GM10266 (cell line): ENCODE measurements at regions not wholly inside any gene's neighbourhood (a gene's known extent, or its start where the extent isn't known, plus 50 kb on each side); places are given as distances from the start of the nearest gene placed in this dataset.

Source experiments
- DNase-seq: peaks from one replicate; pipeline ENCODE4 v3.0.0; 2012; ENCODE audit errors: extremely low spot score
- TF ChIP-seq, protein P1 (sequence below): IDR thresholded peaks from 2 replicates; pipeline ENCODE4 v1.5.1; 2012; ENCODE audit warnings: mild to moderate bottlenecking, low read depth; ENCODE audit not compliant: control insufficient read depth, insufficient read depth; ENCODE audit errors: missing control alignments

DNA sequence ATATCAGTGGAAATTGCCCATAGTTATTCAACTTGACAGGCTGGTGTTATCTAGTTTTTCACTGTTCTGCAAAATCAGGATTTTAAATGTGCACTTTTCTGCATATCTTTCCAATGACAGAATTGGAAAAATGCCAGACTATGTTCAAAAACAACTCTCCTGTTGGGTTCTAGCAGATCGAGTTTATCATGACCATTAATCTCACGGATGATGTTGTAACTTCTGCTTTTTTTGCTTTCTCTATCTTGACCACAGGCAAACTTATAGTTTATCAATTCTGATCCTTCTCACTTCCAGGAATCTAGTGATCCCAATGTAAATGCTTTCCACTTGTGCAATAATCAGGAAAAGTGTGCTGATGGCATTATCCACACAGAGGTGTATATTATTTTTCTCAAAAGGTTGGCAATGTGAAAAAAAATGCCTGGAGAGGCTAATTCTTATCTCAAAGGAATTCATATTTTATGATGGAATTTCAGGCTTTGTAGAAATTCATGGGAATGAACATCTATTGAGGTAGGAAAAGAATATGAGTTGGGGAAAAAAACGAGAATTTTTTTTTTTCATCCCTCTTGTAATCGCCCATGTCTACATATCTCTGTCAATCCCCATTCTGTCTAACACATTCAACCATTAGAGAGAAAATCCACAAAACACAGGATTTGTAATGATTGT, 73.6 kb upstream of the DAB2 start:
- TF ChIP-seq, protein P1, sequence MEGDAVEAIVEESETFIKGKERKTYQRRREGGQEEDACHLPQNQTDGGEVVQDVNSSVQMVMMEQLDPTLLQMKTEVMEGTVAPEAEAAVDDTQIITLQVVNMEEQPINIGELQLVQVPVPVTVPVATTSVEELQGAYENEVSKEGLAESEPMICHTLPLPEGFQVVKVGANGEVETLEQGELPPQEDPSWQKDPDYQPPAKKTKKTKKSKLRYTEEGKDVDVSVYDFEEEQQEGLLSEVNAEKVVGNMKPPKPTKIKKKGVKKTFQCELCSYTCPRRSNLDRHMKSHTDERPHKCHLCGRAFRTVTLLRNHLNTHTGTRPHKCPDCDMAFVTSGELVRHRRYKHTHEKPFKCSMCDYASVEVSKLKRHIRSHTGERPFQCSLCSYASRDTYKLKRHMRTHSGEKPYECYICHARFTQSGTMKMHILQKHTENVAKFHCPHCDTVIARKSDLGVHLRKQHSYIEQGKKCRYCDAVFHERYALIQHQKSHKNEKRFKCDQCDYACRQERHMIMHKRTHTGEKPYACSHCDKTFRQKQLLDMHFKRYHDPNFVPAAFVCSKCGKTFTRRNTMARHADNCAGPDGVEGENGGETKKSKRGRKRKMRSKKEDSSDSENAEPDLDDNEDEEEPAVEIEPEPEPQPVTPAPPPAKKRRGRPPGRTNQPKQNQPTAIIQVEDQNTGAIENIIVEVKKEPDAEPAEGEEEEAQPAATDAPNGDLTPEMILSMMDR = no peak
- no peak for DNase-seq

DNA sequence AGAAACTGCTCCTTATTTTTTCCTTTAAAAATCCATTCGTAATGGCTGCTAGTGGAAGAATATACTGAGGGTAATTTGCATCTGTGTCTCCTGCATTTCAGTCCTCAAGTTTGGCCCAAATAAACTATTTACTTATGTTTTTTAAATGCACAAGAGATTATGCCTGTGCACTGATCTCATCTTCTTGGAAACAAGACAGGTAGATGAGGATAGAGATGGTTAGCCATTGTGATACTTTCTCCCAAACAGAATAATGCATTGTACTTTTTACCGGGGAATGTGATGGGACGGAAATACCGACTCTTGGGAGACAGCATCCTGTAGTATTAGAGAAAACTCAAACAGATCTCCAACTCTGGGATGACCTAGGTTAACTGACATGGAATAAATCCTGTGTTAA, 72.5 kb upstream of the DAB2 start:
- DNase-seq = no peak
- TF ChIP-seq, protein P1 = no peak

DNA sequence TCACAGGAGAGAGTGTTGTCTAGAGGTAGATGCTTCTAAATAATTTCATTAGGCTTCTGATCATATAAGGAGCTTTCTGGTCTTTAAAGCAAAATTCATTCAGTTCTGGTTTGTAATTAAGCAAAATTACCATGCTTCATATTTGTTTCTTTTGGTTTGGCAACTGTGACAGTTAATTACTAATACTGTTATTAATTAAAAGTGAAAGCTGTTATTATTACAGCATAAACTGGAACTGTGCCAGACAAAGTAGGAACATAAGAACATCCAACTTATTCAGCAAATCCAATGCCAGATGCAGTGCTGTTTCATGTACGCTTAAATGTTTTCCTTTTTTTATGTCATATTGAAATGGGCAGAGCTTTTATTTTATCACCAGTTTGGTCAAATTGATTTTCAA, 70.4 kb upstream of the DAB2 start:
- no peak for DNase-seq
- TF ChIP-seq, protein P1 = no peak

DNA sequence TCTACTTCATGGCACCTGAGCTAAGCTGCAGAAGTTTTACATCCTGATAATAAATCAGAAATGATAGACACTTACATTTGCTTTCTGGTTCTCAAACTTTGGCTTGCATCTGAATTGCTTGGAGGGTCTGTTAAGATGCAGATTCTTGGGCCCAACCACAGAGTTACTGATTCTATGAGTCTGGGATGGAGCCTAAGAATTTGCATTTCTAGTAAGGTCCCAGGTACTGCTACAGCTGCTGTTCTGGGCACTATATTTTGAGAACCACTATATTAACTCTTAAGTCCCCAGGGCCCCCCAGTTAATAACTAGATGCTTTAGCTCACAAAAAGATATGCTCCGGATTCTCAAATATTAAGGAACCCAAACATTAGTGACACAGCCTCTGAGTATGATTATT, 69.8 kb upstream of the DAB2 start:
- TF ChIP-seq, protein P1 = no peak
- DNase-seq = no peak

DNA sequence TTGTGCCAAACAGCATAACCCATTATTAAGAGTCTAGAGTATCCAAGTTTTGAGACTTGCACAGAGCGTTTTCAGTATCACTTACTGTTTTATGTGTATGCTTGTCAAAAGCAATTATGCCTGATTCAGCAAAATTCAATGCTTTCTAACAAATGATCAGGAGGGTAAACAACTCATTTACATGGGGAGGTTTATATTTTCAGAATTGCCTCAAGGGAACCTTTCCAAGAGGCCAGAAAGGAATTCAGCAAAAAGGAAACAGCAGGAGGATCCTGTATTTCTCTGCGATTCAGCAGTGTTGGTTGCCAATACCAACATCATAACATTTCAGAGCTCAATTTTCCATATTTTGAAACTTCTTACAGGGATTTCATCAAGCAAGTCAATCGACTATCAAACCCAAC, 69.3 kb upstream of the DAB2 start:
- DNase-seq = no peak
- TF ChIP-seq, protein P1 = no peak

DNA sequence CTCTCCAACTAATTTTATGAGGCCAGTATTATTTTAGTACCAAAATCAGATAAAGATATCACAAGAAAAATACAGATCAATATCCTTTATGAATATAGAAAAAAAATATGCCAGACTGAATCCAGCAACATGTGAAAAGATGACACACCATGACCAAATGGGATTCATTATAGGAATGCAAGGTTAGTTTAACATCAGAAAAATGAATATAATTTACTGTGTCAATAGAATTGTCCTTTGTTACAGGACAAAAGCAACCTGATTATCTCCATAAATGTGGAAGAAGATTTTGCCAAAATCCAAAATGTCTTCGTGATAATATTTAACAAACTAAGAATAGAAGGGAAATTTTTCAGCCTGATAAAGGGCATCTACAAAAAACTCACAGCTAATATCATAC, 66.4 kb upstream of the DAB2 start:
- TF ChIP-seq, protein P1 = no peak
- DNase-seq = no peak

DNA sequence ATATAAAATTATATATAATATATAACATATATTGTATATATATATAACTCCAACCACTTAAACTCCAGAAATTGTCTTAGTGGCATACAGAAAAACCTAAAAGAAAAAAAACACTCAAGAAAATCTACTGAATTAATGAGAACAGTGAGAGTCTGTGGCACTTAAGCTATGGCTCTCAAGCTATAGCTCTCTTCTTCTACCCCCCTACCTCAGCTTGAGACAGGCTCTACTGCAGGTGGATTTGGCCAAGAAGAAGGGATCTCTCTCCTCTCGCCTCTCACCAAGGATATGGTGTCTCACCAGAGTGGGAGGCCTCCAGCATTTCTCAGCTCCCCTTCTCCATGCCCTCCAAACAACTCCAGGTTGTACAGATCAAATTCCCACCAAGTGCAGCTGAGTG, 64.5 kb upstream of the DAB2 start:
- DNase-seq = no peak
- TF ChIP-seq, protein P1 = no peak
